KBM-7 (cell line): ENCODE measurements at regions not wholly inside any gene's neighbourhood (a gene's known extent, or its start where the extent isn't known, plus 50 kb on each side); places are given as distances from the start of the nearest gene placed in this dataset.
A peak's percentile ranks its signal among the peaks of the same experiment; 100 is the strongest.

Experiments
- DNase-seq: peaks from one replicate; pipeline ENCODE4 v3.0.0-alpha.2; 2015
- in situ Hi-C: fragments of 300-500 bp; cut with MboI; formaldehyde crosslinking; loops from 2 replicates; pipeline ENCODE4 v1.14.3; 2020; ENCODE audit warnings: low sequenced_read_pairs, low pct_unique_long_range_greater_than_20kb, mixed read lengths

GRCh38 chr3:187430576-187430975 lies 62.4 kb downstream of the RTP4 start:
- in situ Hi-C loops, result no loop called here
- DNase-seq, result peak; percentile 4
